Esophagus muscularis mucosa (tissue), 3 donors: ENCODE measurements at regions not wholly inside any gene's neighbourhood (a gene's known extent, or its start where the extent isn't known, plus 50 kb on each side); places are given as distances from the start of the nearest gene placed in this dataset.
A peak's percentile ranks its signal among the peaks of the same experiment; 100 is the strongest.

Experiments used
- POLR2A ChIP-seq: fragments of 450-650 bp; IDR thresholded peaks from one replicate; pipeline ENCODE4 v1.6.1; 2017; ENCODE audit warnings: antibody characterized with exemption, moderate library complexity, mild to moderate bottlenecking, low read depth
- POLR2AphosphoS5 ChIP-seq, 2 donors: sonication (generic); formaldehyde crosslinking; IDR thresholded peaks; one replicate each; pipeline ENCODE4 v1.6.1; 2017; ENCODE audit warnings: antibody characterized with exemption in 2 of 2
- TF ChIP-seq, protein P1 (sequence below), 3 experiments: fragments of 200-600 bp in 2 of 3; fragments of 450-650 bp in 1 of 3; sonication (generic) in 2 of 3; IDR thresholded peaks; one replicate each; pipeline ENCODE4 v1.5.1; 2017 to 2019; ENCODE audit warnings: antibody characterized with exemption in 3 of 3, mild to moderate bottlenecking in 2 of 3, moderate library complexity in 1 of 3

DNA sequence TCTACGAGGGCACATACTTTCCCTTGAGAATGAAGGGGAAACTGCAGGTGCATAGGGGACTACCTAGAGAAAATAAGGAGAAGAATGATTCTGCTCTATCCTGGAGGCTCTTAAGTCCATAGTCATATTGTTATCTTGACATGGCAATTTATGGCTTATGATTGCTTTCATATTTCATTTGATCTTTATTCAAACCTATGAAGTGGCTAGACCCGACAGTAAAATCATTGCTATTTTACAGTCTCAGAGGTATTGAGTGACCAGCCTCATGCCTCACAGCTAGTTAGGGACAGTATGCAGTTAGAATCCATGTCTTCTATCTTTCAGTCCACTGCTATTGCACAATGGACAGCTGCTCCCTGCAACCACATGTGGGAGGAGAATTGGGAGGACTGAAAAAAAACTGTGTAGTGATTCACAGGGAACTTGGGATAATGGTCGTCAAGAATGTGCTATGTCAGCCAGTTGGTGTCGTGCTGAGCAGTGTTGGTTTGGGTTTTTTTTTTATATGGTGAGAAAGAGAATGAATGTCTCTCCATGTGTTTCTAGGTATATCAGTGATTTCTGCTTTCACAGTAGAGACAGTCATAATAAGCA lies 63.2 kb upstream of the SPPL2A start:
- TF ChIP-seq, protein P1, sequence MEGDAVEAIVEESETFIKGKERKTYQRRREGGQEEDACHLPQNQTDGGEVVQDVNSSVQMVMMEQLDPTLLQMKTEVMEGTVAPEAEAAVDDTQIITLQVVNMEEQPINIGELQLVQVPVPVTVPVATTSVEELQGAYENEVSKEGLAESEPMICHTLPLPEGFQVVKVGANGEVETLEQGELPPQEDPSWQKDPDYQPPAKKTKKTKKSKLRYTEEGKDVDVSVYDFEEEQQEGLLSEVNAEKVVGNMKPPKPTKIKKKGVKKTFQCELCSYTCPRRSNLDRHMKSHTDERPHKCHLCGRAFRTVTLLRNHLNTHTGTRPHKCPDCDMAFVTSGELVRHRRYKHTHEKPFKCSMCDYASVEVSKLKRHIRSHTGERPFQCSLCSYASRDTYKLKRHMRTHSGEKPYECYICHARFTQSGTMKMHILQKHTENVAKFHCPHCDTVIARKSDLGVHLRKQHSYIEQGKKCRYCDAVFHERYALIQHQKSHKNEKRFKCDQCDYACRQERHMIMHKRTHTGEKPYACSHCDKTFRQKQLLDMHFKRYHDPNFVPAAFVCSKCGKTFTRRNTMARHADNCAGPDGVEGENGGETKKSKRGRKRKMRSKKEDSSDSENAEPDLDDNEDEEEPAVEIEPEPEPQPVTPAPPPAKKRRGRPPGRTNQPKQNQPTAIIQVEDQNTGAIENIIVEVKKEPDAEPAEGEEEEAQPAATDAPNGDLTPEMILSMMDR (IDR thresholded peaks at IDR 0.05) = no peak
- TF ChIP-seq POLR2A = no peak
- peak in 1 of 2 donors; percentile 14 for TF ChIP-seq POLR2AphosphoS5 (IDR thresholded peaks at IDR 0.05)
